Tibial artery (tissue), 4 donors: ENCODE measurements at regions not wholly inside any gene's neighbourhood (a gene's known extent, or its start where the extent isn't known, plus 50 kb on each side); places are given as distances from the start of the nearest gene placed in this dataset.

ENCODE experiments used
- DNase-seq, 2 donors: peaks; one replicate each; pipeline ENCODE4 v3.0.0-alpha.2; 2019
- H3K27ac ChIP-seq, 2 donors: fragments of 200-600 bp; sonication (generic) in 1 of 2; 1 replicate in 1 of 2; 2 replicates in 1 of 2; pipeline ENCODE4 v1.5.1; 2018 to 2019; ENCODE audit warnings: mild to moderate bottlenecking in 1 of 2
- H3K27me3 ChIP-seq, 2 donors: fragments of 200-600 bp; sonication (generic) in 1 of 2; one replicate each; pipeline versions ENCODE4 v1.5.1 to v1.6.0; 2016 to 2019
- H3K36me3 ChIP-seq, 3 donors: fragments of 200-600 bp; sonication (generic) in 2 of 3; one replicate each; pipeline ENCODE4 v1.5.1; 2016 to 2019; ENCODE audit warnings: mild to moderate bottlenecking in 2 of 3
- H3K4me1 ChIP-seq, 4 donors: fragments of 200-600 bp; sonication (generic) in 2 of 4; 1 replicate in 3 of 4; 2 replicates in 1 of 4; pipeline ENCODE4 v1.5.1; 2016 to 2019
- H3K4me3 ChIP-seq, 2 donors: fragments of 200-600 bp; sonication (generic) in 1 of 2; 1 replicate in 1 of 2; 2 replicates in 1 of 2; pipeline ENCODE4 v1.5.1; 2018 to 2019; ENCODE audit warnings: mild to moderate bottlenecking in 2 of 2
- H3K9me3 ChIP-seq, 3 donors: fragments of 200-600 bp; sonication (generic) in 1 of 3; one replicate each; pipeline ENCODE4 v1.5.1; 2016 to 2019
- CTCF ChIP-seq, 2 experiments: fragments of 200-600 bp in 1 of 2; fragments of 450-650 bp in 1 of 2; IDR thresholded peaks; one replicate each; pipeline ENCODE4 v1.5.1; 2017 to 2019; ENCODE audit warnings: antibody characterized with exemption in 2 of 2, mild to moderate bottlenecking in 1 of 2, moderate library complexity in 1 of 2
- intact Hi-C: fragments of 100-400 bp; cut with DNase I; formaldehyde crosslinking; loops from one replicate; pipeline ENCODE4 v1.15.0; 2023; ENCODE audit warnings: low total_unique reads

- no peak for DNase-seq
- Histone ChIP-seq H3K4me1 (no peaks in the 10 kb centered on the region), H3K9me3 (no peaks in the 10 kb centered on the region), H3K27me3 (no peaks in the 10 kb centered on the region), H3K4me3 (no peak overlapping the region), H3K36me3 (no peaks in the 10 kb centered on the region), H3K27ac (no peak overlapping the region)
- intact Hi-C loops: no loop called here
- no peak for TF ChIP-seq CTCF (IDR thresholded peaks at IDR 0.05)
Observed at GRCh38 chr2:84251651-84252302, 207.3 kb downstream of the SUCLG1 start.

DNA sequence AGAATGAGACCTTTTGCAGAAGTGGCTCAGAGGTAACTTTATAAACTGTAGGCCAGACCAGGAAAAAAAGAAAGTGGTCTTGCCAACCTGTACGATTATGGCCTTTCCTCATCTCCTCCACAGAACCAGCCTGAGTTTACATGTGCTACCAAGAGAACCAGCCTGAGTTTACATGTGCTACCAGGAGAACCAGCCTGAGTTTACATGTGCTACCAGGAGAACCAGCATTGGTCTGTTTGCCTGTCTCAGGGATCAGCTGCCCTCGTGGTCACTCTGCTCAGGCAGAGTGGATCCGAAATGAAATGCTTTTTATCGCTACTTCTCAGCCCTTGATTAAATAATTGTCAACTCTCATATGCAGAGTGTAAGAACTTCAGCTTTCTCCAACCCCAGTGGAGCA lies 209.9 kb downstream of the SUCLG1 start:
- no peak for DNase-seq
- Histone ChIP-seq H3K27me3 (no peaks in the 10 kb centered on the region), H3K4me1 (no peaks in the 10 kb centered on the region), H3K27ac (no peak overlapping the region), H3K4me3 (no peak overlapping the region), H3K9me3 (no peaks in the 10 kb centered on the region), H3K36me3 (no peaks in the 10 kb centered on the region)
- TF ChIP-seq CTCF (IDR thresholded peaks at IDR 0.05): no peak
- intact Hi-C loops: no loop called here

- no peaks in the 10 kb centered on the region for H3K27me3 ChIP-seq
- H3K9me3 ChIP-seq: no peaks in the 10 kb centered on the region
- DNase-seq: no peak
- H3K4me3 ChIP-seq: no peak overlapping the region
- TF ChIP-seq CTCF (IDR thresholded peaks at IDR 0.05): no peak
- no peaks in the 10 kb centered on the region for H3K4me1 ChIP-seq
- no peaks in the 10 kb centered on the region for H3K36me3 ChIP-seq
- no peak overlapping the region for H3K27ac ChIP-seq
- intact Hi-C loops: no loop called here
Observed at GRCh38 chr2:84247532-84247931, 211.5 kb downstream of the SUCLG1 start.

GRCh38 chr2:84243788-84244733 lies 215.0 kb downstream of the SUCLG1 start:
- Histone ChIP-seq H3K4me1 (no peaks in the 10 kb centered on the region), H3K4me3 (no peak overlapping the region), H3K27me3 (no peaks in the 10 kb centered on the region), H3K36me3 (no peaks in the 10 kb centered on the region), H3K27ac (no peak overlapping the region), H3K9me3 (no peaks in the 10 kb centered on the region)
- TF ChIP-seq CTCF (IDR thresholded peaks at IDR 0.05): no peak
- intact Hi-C loops: no loop called here
- no peak for DNase-seq

DNA sequence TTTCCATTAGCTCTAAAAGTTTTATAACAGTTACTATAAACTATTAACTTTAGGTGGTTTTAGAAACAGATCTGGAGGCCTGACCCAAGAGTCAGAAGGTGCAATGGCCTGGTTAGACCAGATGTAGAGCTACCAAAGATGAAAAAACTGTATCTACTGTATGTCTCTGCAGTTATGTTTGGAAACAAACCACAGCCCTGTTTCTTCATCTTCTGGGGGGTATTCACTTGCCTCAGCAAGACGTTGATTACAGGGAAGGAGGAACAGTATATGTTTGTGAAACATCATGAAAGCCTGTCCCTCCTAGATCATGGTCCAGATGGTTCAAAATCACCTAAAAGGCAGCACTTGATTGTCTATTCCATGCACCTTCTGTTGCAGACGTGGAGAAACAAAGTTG lies 220.2 kb downstream of the SUCLG1 start:
- Histone ChIP-seq H3K27ac (no peak overlapping the region), H3K36me3 (no peaks in the 10 kb centered on the region), H3K9me3 (no peaks in the 10 kb centered on the region), H3K4me3 (no peak overlapping the region), H3K27me3 (no peaks in the 10 kb centered on the region), H3K4me1 (no peaks in the 10 kb centered on the region)
- intact Hi-C loops: no loop called here
- DNase-seq: no peak
- no peak for TF ChIP-seq CTCF (IDR thresholded peaks at IDR 0.05)
